AG04449 (cell line): ENCODE measurements at regions not wholly inside any gene's neighbourhood (a gene's known extent, or its start where the extent isn't known, plus 50 kb on each side); places are given as distances from the start of the nearest gene placed in this dataset.

Experiments used
- CTCF ChIA-PET: fragments of 350-600 bp; formaldehyde crosslinking; extraction: SDS; loops from one replicate; lab custom pipeline; 2021; ENCODE audit warnings: antibody characterized with exemption; lab: Yijun Ruan, JAX
- POLR2A ChIA-PET: fragments of 400-600, 350-600 bp; formaldehyde crosslinking; extraction: SDS; loops from one replicate; lab custom pipeline; 2020; ENCODE audit warnings: antibody characterized with exemption, inconsistent platforms; lab: Yijun Ruan, JAX
- DNase-seq: peaks from one replicate; pipeline ENCODE4 v3.0.0-alpha.2; 2010; ENCODE audit warnings: low read depth, low spot score
- H3K4me3 ChIP-seq: 2 replicates; pipeline ENCODE4 v1.5.1; 2011; ENCODE audit warnings: low read depth, mild to moderate bottlenecking, control low read depth, low read length
- CTCF ChIP-seq: IDR thresholded peaks from one replicate; pipeline ENCODE4 v1.5.1; 2011; ENCODE audit warnings: mild to moderate bottlenecking, moderate library complexity, low read length, control low read depth, inconsistent platforms; ENCODE audit not compliant: insufficient read depth; ENCODE audit errors: missing control alignments

GRCh38 chr14:95818581-95818980 lies 58.1 kb upstream of the TUNAR start:
- ChIA-PET POLR2A (no interaction called here), CTCF (no interaction called here)
- no peak overlapping the region for H3K4me3 ChIP-seq
- no peak for DNase-seq
- TF ChIP-seq CTCF = no peak

- POLR2A ChIA-PET = no interaction called here
- CTCF ChIA-PET = no interaction called here
- no peak for DNase-seq
- TF ChIP-seq CTCF = no peak
- H3K4me3 ChIP-seq = no peak overlapping the region
These were observed 59.4 kb upstream of the TUNAR start for GRCh38 chr14:95817271-95817670.

- ChIA-PET CTCF (no interaction called here), POLR2A (no interaction called here)
- no peak overlapping the region for H3K4me3 ChIP-seq
- TF ChIP-seq CTCF = no peak
- no peak for DNase-seq
These were observed 60.1 kb upstream of the TUNAR start for GRCh38 chr14:95816539-95816938.

GRCh38 chr14:95815226-95815690 lies 61.4 kb upstream of the TUNAR start:
- ChIA-PET POLR2A (no interaction called here), CTCF (no interaction called here)
- no peak for DNase-seq
- TF ChIP-seq CTCF = no peak
- no peak overlapping the region for H3K4me3 ChIP-seq

GRCh38 chr14:95814363-95815225 lies 62.0 kb upstream of the TUNAR start:
- DNase-seq = no peak
- no peak for TF ChIP-seq CTCF
- no peak overlapping the region for H3K4me3 ChIP-seq
- ChIA-PET POLR2A (no interaction called here), CTCF (no interaction called here)

- no peak for DNase-seq
- no peak for TF ChIP-seq CTCF
- CTCF ChIA-PET = no interaction called here
- POLR2A ChIA-PET = no interaction called here
- no peak overlapping the region for H3K4me3 ChIP-seq
These were observed 64.8 kb upstream of the TUNAR start for GRCh38 chr14:95811813-95812212.
